K562 (cell line): ENCODE measurements at regions not wholly inside any gene's neighbourhood (a gene's known extent, or its start where the extent isn't known, plus 50 kb on each side); places are given as distances from the start of the nearest gene placed in this dataset.

Experiments used
- ATAC-seq: fragments of 200-7000 bp; cut with Tn5 transposase; 3 replicates; pipeline ENCODE4 v1.9.1; 2020; ENCODE audit warnings: moderate library complexity
- BruUV-seq: library from RNA; stranded (reverse); fragments of 400-500 nt; replicated peaks from 2 replicates; lab custom pipeline; 2021; lab: Mats Ljungman, UMichigan
- CTCF ChIA-PET: fragments of 300-600 bp; formaldehyde crosslinking; extraction: SDS; loops from one replicate; lab custom pipeline; 2021; ENCODE audit warnings: low intra/inter-chr PET ratio; lab: Yijun Ruan, JAX
- POLR2A ChIA-PET: fragments of 300-600, 350-650 bp; sonication (Branson Sonifier 250); formaldehyde crosslinking; extraction: SDS; loops from one replicate; lab custom pipeline; 2021; ENCODE audit warnings: antibody characterized with exemption, inconsistent platforms; lab: Yijun Ruan, JAX
- DNase-seq, 4 experiments: peaks; one replicate each; pipeline versions ENCODE4 v3.0.0 to v3.0.0-alpha.2; 2011 to 2018; ENCODE audit warnings: low spot score in 3 of 4, mixed read lengths in 3 of 4; ENCODE audit errors: extremely low read depth in 1 of 4
- FAIRE-seq: peaks from 2 replicates; lab custom pipeline; 2011; peaks lifted over from hg19 to GRCh38; lab: Jason Lieb, UNC
- H2AFZ ChIP-seq: 2 replicates; pipeline ENCODE4 v1.6.0; 2011; ENCODE audit warnings: low read depth, low read length, control low read depth, inconsistent platforms
- H3K27ac ChIP-seq: fragments of 200-600 bp; 3 replicates; pipeline ENCODE4 v1.8.0; 2011; ENCODE audit warnings: low read depth, mild to moderate bottlenecking, control low read depth, inconsistent platforms, low read length, moderate library complexity, mixed read lengths; ENCODE audit errors: extremely low read depth
- H3K27me3 ChIP-seq, 2 experiments: fragments of 300-600 bp in 1 of 2; 2 replicates in 1 of 2; 3 replicates in 1 of 2; pipeline versions ENCODE4 v1.6.0 to v1.8.0; 2011; ENCODE audit warnings: inconsistent platforms in 2 of 2, low read length in 2 of 2, mild to moderate bottlenecking in 1 of 2, mixed read lengths in 1 of 2, moderate library complexity in 1 of 2; ENCODE audit not compliant: control insufficient read depth in 2 of 2, insufficient read depth in 2 of 2
- H3K36me3 ChIP-seq: fragments of 300-600 bp; 3 replicates; pipeline ENCODE4 v1.8.0; 2011; ENCODE audit warnings: mild to moderate bottlenecking, low read length, inconsistent platforms; ENCODE audit not compliant: control insufficient read depth, insufficient read depth
- H3K4me1 ChIP-seq, 2 experiments: fragments of 200-600 bp in 1 of 2; replicated peaks in 1 of 2; 2 replicates in 1 of 2; 3 replicates in 1 of 2; pipeline versions ENCODE4 v1.5.1 to v1.8.0; 2011; ENCODE audit warnings: inconsistent platforms in 2 of 2, low read length in 2 of 2, mild to moderate bottlenecking in 1 of 2, mixed read lengths in 1 of 2, moderate library complexity in 1 of 2; ENCODE audit not compliant: control insufficient read depth in 2 of 2, insufficient read depth in 2 of 2
- H3K4me2 ChIP-seq: 2 replicates; pipeline ENCODE4 v1.6.1; 2011; ENCODE audit warnings: low read length, control low read depth, inconsistent platforms, mixed read lengths; ENCODE audit not compliant: insufficient read depth
- H3K4me3 ChIP-seq: fragments of 200-600 bp; sonication (generic), shearing (Covaris generic); 2 replicates; pipeline ENCODE4 v1.5.1; 2016; ENCODE audit warnings: control low read depth, inconsistent platforms
- H3K79me2 ChIP-seq: fragments of 200-600 bp; 3 replicates; pipeline ENCODE4 v1.8.0; 2011; ENCODE audit warnings: low read length, inconsistent platforms; ENCODE audit not compliant: control insufficient read depth, insufficient read depth
- H3K9ac ChIP-seq, 2 experiments: 2 replicates each; pipeline versions ENCODE4 v1.6.0 to v1.6.1; 2011; ENCODE audit warnings: low read depth in 2 of 2, low read length in 2 of 2, control low read depth in 1 of 2, inconsistent platforms in 1 of 2, mild to moderate bottlenecking in 1 of 2, mixed read lengths in 1 of 2; ENCODE audit not compliant: insufficient read depth in 1 of 2
- H3K9me1 ChIP-seq: one replicate; pipeline ENCODE4 v1.6.0; 2011; ENCODE audit warnings: inconsistent platforms, mild to moderate bottlenecking, low read length, moderate library complexity; ENCODE audit not compliant: control insufficient read depth, insufficient read depth
- H3K9me3 ChIP-seq: replicated peaks from 2 replicates; pipeline ENCODE4 v1.5.1; 2011; ENCODE audit warnings: low read depth, low read length, inconsistent platforms; ENCODE audit not compliant: control insufficient read depth, insufficient read depth
- H4K20me1 ChIP-seq: replicated peaks from 2 replicates; pipeline ENCODE4 v1.6.1; 2011; ENCODE audit warnings: low read length, inconsistent platforms, mixed read lengths; ENCODE audit not compliant: control insufficient read depth, insufficient read depth
- CHCHD3 ChIP-seq: fragments of 250-450 bp; sonication (Bioruptor Pico); IDR thresholded peaks from 2 replicates; pipeline ENCODE4 v2.1.2; 2022; ENCODE audit warnings: mild to moderate bottlenecking
- CTBP1 ChIP-seq: fragments of 450-650 bp; IDR thresholded peaks from 2 replicates; pipeline ENCODE4 v1.6.1; 2016; ENCODE audit warnings: borderline replicate concordance
- ELF1 ChIP-seq: fragments of 200-800 bp; sonication (Bioruptor generic); IDR thresholded peaks from 2 replicates; pipeline ENCODE4 v1.6.1; 2016; ENCODE audit warnings: missing genetic modification characterization, missing compliant biosample characterization
- HMG20A ChIP-seq: fragments of 450-650 bp; formaldehyde crosslinking; conservative IDR thresholded peaks from 2 replicates; pipeline ENCODE4 v1.4.0; 2020; ENCODE audit warnings: mild to moderate bottlenecking, mixed read lengths
- MED1 ChIP-seq: sonication (generic); formaldehyde crosslinking; IDR thresholded peaks from 2 replicates; pipeline ENCODE4 v1.8.1; 2023; ENCODE audit warnings: missing genetic modification reagents, borderline replicate concordance
- NFATC3 ChIP-seq: fragments of 450-650 bp; IDR thresholded peaks from 2 replicates; pipeline ENCODE4 v1.6.1; 2017; ENCODE audit warnings: mild to moderate bottlenecking
- RNF2 ChIP-seq: sonication (generic); IDR thresholded peaks from 2 replicates; pipeline ENCODE4 v1.6.1; 2016
- SMARCE1 ChIP-seq: fragments of 450-650 bp; IDR thresholded peaks from 2 replicates; pipeline ENCODE4 v1.7.1; 2016; ENCODE audit warnings: mild to moderate bottlenecking
- STAT5B ChIP-seq: fragments of 250-450 bp; sonication (Bioruptor Pico); IDR thresholded peaks from 2 replicates; pipeline ENCODE4 v1.8.0; 2021; ENCODE audit warnings: mild to moderate bottlenecking, inconsistent platforms
- SUPT5H ChIP-seq: fragments of 450-650 bp; IDR thresholded peaks from 2 replicates; pipeline ENCODE4 v1.6.1; 2016
- ZBTB7A ChIP-seq: IDR thresholded peaks from 2 replicates; pipeline ENCODE4 v1.6.1; 2011; ENCODE audit warnings: low read depth, mild to moderate bottlenecking, low read length, moderate library complexity, borderline replicate concordance; ENCODE audit not compliant: control insufficient read depth
- ZKSCAN8 ChIP-seq: fragments of 200-800 bp; sonication (Bioruptor generic); IDR thresholded peaks from 2 replicates; pipeline ENCODE4 v1.6.1; 2016; ENCODE audit warnings: missing genetic modification characterization, missing compliant biosample characterization
- ZNF444 ChIP-seq: fragments of 250-450 bp; sonication (Bioruptor Pico); IDR thresholded peaks from 2 replicates; pipeline ENCODE4 v1.4.0; 2020; ENCODE audit warnings: mild to moderate bottlenecking, moderate library complexity
- ZSCAN29 ChIP-seq: fragments of 450-650 bp; IDR thresholded peaks from 2 replicates; pipeline ENCODE4 v1.6.1; 2017
- WGBS: fragments of 100-300 bp; shearing (Covaris generic); methylation state at CpG from one replicate; pipeline ENCODE4 v1.1.6; 2016; ENCODE audit warnings: low coverage, mixed read lengths; ENCODE audit not compliant: insufficient coverage; ENCODE audit errors: missing lambda C conversion rate; 5-methylcytosine and 5-hydroxymethylcytosine counted together
- in situ Hi-C: fragments of 300-500 bp; cut with MboI; formaldehyde crosslinking; loops from 4 replicates; pipeline ENCODE4 v1.15.0; 2018; ENCODE audit warnings: inconsistent platforms, mixed read lengths
- intact Hi-C: fragments of 100-400 bp; cut with micrococcal nuclease; formaldehyde crosslinking; loops from 2 replicates; pipeline ENCODE4 v1.14.2; 2022
- TF ChIP-seq, protein P1 (sequence below): fragments of 250-450 bp; sonication (Bioruptor Pico); IDR thresholded peaks from 2 replicates; pipeline ENCODE4 v1.5.0; 2020; ENCODE audit warnings: mild to moderate bottlenecking
- TF ChIP-seq, protein P2 (sequence below): fragments of 250-450 bp; sonication (Bioruptor Pico); IDR thresholded peaks from 2 replicates; pipeline ENCODE4 v1.4.0; 2020; ENCODE audit warnings: borderline replicate concordance
- TF ChIP-seq, protein P3 (sequence below): fragments of 450-650 bp; IDR thresholded peaks from 2 replicates; pipeline ENCODE4 v1.7.1; 2018; ENCODE audit warnings: mild to moderate bottlenecking, low read depth; ENCODE audit not compliant: partially characterized antibody
- TF ChIP-seq, protein P4 (sequence below): fragments of 450-650 bp; IDR thresholded peaks from 2 replicates; pipeline ENCODE4 v1.6.1; 2016; ENCODE audit warnings: borderline replicate concordance

DNA sequence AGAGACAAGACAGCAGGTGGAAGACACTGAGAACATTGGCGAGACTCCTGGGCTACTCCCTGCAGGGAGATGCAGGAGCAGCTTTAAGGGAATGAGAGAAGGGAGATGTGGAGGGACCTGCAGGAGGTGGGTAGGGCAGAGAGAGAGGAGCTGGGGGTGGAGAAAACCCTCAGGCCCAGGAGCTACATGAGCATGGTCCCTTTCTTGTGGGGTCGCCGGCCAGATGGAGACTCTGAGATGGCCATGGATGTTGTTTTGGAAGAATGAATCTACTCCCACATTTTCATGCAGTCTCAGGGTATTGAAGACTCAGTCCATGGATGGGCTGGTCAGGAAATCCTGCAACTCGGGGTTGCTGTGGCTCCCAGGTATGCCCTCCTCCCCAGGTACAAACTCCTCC lies 1381.9 kb downstream of the TBC1D22A start:
- no TSS peak for BruUV-seq

More for the DNA sequence above, 1381.9 kb downstream of the TBC1D22A start:
- 2% methylated on average over 4 of the region's 4 CpGs for WGBS
- Histone ChIP-seq H4K20me1 (0 out of 2 replicates have a peak, but pooled peaks cover 5% of the 10 kb centered on the region), H3K9ac (no peak overlapping the region), H3K4me1 (no peaks in the 10 kb centered on the region), H3K79me2 (no peaks in the 10 kb centered on the region), H2AFZ (no peak overlapping the region), H3K4me3 (no peak overlapping the region), H3K36me3 (no peaks in the 10 kb centered on the region), H3K27ac (no peak overlapping the region), H3K27me3 (peaks cover 0 to 10% of the 10 kb centered on the region in 2 experiments; a peak in 1 of 5 replicates), H3K9me3 (no peaks in the 10 kb centered on the region), H3K9me1 (no peaks in the 10 kb centered on the region), H3K4me2 (no peak overlapping the region)
- ChIA-PET POLR2A (interaction anchor here (0.6 kb wide), 2 partner anchors 22 to 153 kb away, joined by 3 read pairs; no protein-coding TSS in a partner anchor), CTCF (no interaction called here)
- intact Hi-C loops = no loop called here
- no peak for ATAC-seq
- TF ChIP-seq, protein P1, sequence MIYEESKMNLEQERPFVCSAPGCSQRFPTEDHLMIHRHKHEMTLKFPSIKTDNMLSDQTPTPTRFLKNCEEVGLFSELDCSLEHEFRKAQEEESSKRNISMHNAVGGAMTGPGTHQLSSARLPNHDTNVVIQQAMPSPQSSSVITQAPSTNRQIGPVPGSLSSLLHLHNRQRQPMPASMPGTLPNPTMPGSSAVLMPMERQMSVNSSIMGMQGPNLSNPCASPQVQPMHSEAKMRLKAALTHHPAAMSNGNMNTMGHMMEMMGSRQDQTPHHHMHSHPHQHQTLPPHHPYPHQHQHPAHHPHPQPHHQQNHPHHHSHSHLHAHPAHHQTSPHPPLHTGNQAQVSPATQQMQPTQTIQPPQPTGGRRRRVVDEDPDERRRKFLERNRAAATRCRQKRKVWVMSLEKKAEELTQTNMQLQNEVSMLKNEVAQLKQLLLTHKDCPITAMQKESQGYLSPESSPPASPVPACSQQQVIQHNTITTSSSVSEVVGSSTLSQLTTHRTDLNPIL (CRISPR knock-in tag) = no peak
- TF ChIP-seq SMARCE1 (no peak), NFATC3 (no peak), ELF1 (tag) (no peak), STAT5B (no peak), ZKSCAN8 (CRISPR knock-in tag) (no peak), HMG20A (no peak), CTBP1 (no peak), RNF2 (no peak), SUPT5H (no peak), ZSCAN29 (no peak), CHCHD3 (CRISPR knock-in tag) (no peak), ZBTB7A (no peak), MED1 (CRISPR knock-in tag) (no peak), ZNF444 (CRISPR knock-in tag) (no peak)
- TF ChIP-seq, protein P2, sequence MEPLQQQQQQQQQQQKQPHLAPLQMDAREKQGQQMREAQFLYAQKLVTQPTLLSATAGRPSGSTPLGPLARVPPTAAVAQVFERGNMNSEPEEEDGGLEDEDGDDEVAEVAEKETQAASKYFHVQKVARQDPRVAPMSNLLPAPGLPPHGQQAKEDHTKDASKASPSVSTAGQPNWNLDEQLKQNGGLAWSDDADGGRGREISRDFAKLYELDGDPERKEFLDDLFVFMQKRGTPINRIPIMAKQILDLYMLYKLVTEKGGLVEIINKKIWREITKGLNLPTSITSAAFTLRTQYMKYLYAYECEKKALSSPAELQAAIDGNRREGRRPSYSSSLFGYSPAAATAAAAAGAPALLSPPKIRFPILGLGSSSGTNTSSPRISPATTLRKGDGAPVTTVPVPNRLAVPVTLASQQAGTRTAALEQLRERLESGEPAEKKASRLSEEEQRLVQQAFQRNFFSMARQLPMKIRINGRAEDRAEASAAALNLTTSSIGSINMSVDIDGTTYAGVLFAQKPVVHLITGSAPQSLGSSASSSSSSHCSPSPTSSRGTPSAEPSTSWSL (CRISPR knock-in tag) = no peak
- TF ChIP-seq, protein P3, sequence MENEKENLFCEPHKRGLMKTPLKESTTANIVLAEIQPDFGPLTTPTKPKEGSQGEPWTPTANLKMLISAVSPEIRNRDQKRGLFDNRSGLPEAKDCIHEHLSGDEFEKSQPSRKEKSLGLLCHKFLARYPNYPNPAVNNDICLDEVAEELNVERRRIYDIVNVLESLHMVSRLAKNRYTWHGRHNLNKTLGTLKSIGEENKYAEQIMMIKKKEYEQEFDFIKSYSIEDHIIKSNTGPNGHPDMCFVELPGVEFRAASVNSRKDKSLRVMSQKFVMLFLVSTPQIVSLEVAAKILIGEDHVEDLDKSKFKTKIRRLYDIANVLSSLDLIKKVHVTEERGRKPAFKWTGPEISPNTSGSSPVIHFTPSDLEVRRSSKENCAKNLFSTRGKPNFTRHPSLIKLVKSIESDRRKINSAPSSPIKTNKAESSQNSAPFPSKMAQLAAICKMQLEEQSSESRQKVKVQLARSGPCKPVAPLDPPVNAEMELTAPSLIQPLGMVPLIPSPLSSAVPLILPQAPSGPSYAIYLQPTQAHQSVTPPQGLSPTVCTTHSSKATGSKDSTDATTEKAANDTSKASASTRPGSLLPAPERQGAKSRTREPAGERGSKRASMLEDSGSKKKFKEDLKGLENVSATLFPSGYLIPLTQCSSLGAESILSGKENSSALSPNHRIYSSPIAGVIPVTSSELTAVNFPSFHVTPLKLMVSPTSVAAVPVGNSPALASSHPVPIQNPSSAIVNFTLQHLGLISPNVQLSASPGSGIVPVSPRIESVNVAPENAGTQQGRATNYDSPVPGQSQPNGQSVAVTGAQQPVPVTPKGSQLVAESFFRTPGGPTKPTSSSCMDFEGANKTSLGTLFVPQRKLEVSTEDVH = no peak
- TF ChIP-seq, protein P4, sequence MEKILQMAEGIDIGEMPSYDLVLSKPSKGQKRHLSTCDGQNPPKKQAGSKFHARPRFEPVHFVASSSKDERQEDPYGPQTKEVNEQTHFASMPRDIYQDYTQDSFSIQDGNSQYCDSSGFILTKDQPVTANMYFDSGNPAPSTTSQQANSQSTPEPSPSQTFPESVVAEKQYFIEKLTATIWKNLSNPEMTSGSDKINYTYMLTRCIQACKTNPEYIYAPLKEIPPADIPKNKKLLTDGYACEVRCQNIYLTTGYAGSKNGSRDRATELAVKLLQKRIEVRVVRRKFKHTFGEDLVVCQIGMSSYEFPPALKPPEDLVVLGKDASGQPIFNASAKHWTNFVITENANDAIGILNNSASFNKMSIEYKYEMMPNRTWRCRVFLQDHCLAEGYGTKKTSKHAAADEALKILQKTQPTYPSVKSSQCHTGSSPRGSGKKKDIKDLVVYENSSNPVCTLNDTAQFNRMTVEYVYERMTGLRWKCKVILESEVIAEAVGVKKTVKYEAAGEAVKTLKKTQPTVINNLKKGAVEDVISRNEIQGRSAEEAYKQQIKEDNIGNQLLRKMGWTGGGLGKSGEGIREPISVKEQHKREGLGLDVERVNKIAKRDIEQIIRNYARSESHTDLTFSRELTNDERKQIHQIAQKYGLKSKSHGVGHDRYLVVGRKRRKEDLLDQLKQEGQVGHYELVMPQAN = no peak
- in situ Hi-C loops = no loop called here
- DNase-seq = no peak
- FAIRE-seq = no peak
